ENCODE measurements at regions not wholly inside any gene's neighbourhood (a gene's known extent, or its start where the extent isn't known, plus 50 kb on each side); places are given as distances from the start of the nearest gene placed in this dataset.
"Not testable (repeated sequence)": the region's sequence is repeated elsewhere in the genome, so short reads cannot be mapped to it uniquely, and the experiment has no call there.

- H3K27me3 ChIP-seq (ENCODE audit: insufficient read depth, poor library complexity, severe bottlenecking): no peaks in the 10 kb centered on the region
- H3K4me3 ChIP-seq (replicated peaks; ENCODE audit: insufficient read depth, low read length): no peak overlapping the region
- DNase-seq (ENCODE audit: low read depth in 1 of 2, low spot score in 1 of 2): no peak
- H3K27ac ChIP-seq (replicated peaks): no peak overlapping the region
- TF ChIP-seq REST (IDR thresholded peaks at IDR 0.05; ENCODE audit: insufficient replicate concordance, low read depth) (no peak), SPI1 (IDR thresholded peaks at IDR 0.05; ENCODE audit: borderline replicate concordance, low read depth) (no peak), POLR2AphosphoS5 (IDR thresholded peaks at IDR 0.05; ENCODE audit: low read depth) (no peak), GABPA (IDR thresholded peaks at IDR 0.05; ENCODE audit: low read depth) (no peak), CTCF (IDR thresholded peaks at IDR 0.05; ENCODE audit: insufficient read depth, low read length) (no peak)
Observed at GRCh38 chr2:239866350-239866749, 158.8 kb downstream of the NDUFA10 start.

- H3K4me3 ChIP-seq (replicated peaks; ENCODE audit: insufficient read depth, low read length); DNase-seq (ENCODE audit: low read depth in 1 of 2, low spot score in 1 of 2); H3K27me3 ChIP-seq (ENCODE audit: insufficient read depth, poor library complexity, severe bottlenecking); H3K27ac ChIP-seq (replicated peaks): not testable (repeated sequence)
Observed at GRCh38 chr2:239865856-239866255, 159.3 kb downstream of the NDUFA10 start.

- no peaks in the 10 kb centered on the region for H3K27me3 ChIP-seq (ENCODE audit: insufficient read depth, poor library complexity, severe bottlenecking)
- no peak for TF ChIP-seq POLR2AphosphoS5 (IDR thresholded peaks at IDR 0.05; ENCODE audit: low read depth)
- no peak for TF ChIP-seq REST (IDR thresholded peaks at IDR 0.05; ENCODE audit: insufficient replicate concordance, low read depth)
- TF ChIP-seq SPI1 (IDR thresholded peaks at IDR 0.05; ENCODE audit: borderline replicate concordance, low read depth): no peak
- TF ChIP-seq CTCF (IDR thresholded peaks at IDR 0.05; ENCODE audit: insufficient read depth, low read length): no peak
- no peak for TF ChIP-seq GABPA (IDR thresholded peaks at IDR 0.05; ENCODE audit: low read depth)
- no peak for DNase-seq (ENCODE audit: low read depth in 1 of 2, low spot score in 1 of 2)
- no peak overlapping the region for H3K4me3 ChIP-seq (replicated peaks; ENCODE audit: insufficient read depth, low read length)
- H3K27ac ChIP-seq (replicated peaks): no peak overlapping the region
Observed at GRCh38 chr2:239865059-239865639, 160.0 kb downstream of the NDUFA10 start.

GRCh38 chr2:239864247-239865058 is 160.7 kb downstream of the NDUFA10 start:
- Histone ChIP-seq H3K27me3 (ENCODE audit: insufficient read depth, poor library complexity, severe bottlenecking) (no peaks in the 10 kb centered on the region), H3K27ac (replicated peaks) (no peak overlapping the region), H3K4me3 (replicated peaks; ENCODE audit: insufficient read depth, low read length) (no peak overlapping the region)
- no peak for DNase-seq (ENCODE audit: low read depth in 1 of 2, low spot score in 1 of 2)
- TF ChIP-seq CTCF (IDR thresholded peaks at IDR 0.05; ENCODE audit: insufficient read depth, low read length): no peak
- TF ChIP-seq POLR2AphosphoS5 (IDR thresholded peaks at IDR 0.05; ENCODE audit: low read depth): no peak
- TF ChIP-seq SPI1 (IDR thresholded peaks at IDR 0.05; ENCODE audit: borderline replicate concordance, low read depth): no peak
- TF ChIP-seq GABPA (IDR thresholded peaks at IDR 0.05; ENCODE audit: low read depth): no peak
- TF ChIP-seq REST (IDR thresholded peaks at IDR 0.05; ENCODE audit: insufficient replicate concordance, low read depth): no peak
